SJCRH30 (cell line): ENCODE measurements at regions not wholly inside any gene's neighbourhood (a gene's known extent, or its start where the extent isn't known, plus 50 kb on each side); places are given as distances from the start of the nearest gene placed in this dataset.

Experiments used
- DNase-seq, 2 experiments: peaks; one replicate each; pipeline ENCODE4 v3.0.0-alpha.2; 2015 to 2020
- H3K27ac ChIP-seq: fragments of 250-450 bp; sonication (Bioruptor Pico); 2 replicates; pipeline ENCODE4 v1.5.1; 2020; ENCODE audit warnings: mild to moderate bottlenecking, moderate library complexity
- H3K27me3 ChIP-seq: fragments of 250-450 bp; sonication (Bioruptor Pico); 2 replicates; pipeline ENCODE4 v1.5.1; 2020; ENCODE audit warnings: mild to moderate bottlenecking, moderate library complexity
- H3K36me3 ChIP-seq: fragments of 250-450 bp; sonication (Bioruptor Pico); 2 replicates; pipeline ENCODE4 v1.5.1; 2020; ENCODE audit warnings: mild to moderate bottlenecking, moderate library complexity
- H3K4me1 ChIP-seq: fragments of 250-450 bp; sonication (Bioruptor Pico); 2 replicates; pipeline ENCODE4 v1.5.1; 2020; ENCODE audit warnings: mild to moderate bottlenecking, moderate library complexity
- H3K4me3 ChIP-seq: fragments of 250-450 bp; sonication (Bioruptor Pico); 2 replicates; pipeline ENCODE4 v1.5.1; 2020; ENCODE audit warnings: mild to moderate bottlenecking, moderate library complexity
- H3K9me3 ChIP-seq: fragments of 250-450 bp; sonication (Bioruptor Pico); replicated peaks from 2 replicates; pipeline ENCODE4 v1.5.1; 2020; ENCODE audit warnings: mild to moderate bottlenecking, moderate library complexity

DNA sequence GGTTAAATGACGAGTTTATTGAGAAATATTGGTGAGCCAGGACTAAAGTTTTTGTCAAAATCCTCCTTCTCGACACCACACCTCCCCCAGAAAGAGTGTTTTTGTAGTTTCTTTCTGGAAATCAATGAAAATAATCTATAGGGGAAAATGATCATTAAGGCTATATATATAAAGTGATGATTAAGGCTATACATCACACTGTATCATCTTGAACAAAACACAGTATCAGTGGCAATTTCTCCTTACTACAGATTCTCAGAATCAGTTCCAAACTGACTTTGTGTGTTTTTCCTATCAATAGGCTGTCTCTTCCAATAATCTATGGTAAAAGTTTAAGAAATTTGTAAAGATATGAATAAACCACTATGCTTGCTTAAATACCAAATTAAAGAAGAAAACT lies 81.7 kb downstream of the IFNG-AS1 start:
- Histone ChIP-seq H3K27me3 (no peaks in the 10 kb centered on the region), H3K4me1 (no peaks in the 10 kb centered on the region; the same call in 1 of the 2 replicates), H3K4me3 (no peak overlapping the region), H3K36me3 (no peaks in the 10 kb centered on the region), H3K9me3 (0 out of 2 replicates have a peak, but pooled peaks cover 3% of the 10 kb centered on the region), H3K27ac (no peak overlapping the region)
- DNase-seq, result no peak
